ENCODE measurements at regions not wholly inside any gene's neighbourhood (a gene's known extent, or its start where the extent isn't known, plus 50 kb on each side); places are given as distances from the start of the nearest gene placed in this dataset.

DNA sequence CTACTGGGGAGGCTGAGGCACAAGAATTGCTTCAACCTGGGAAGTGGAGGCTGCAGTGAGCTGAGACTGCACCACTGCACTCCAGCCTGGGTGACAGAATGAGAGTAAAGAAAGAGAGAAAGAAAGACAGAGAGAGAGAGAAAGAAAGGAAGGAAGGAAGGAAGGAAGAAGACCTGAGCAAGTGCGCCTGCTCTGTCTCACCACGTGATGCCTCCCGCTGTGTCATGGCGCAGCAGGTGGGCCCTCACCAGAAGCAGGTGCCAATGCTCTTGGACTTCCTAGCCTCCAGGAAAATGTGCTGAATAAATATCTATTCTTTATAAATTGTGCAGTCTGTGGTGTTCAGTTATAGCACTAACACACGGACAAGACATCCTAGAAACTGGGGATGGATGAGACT is 270.0 kb downstream of the CYP26B1 start:
- no peak for TF ChIP-seq EZH2 (IDR thresholded peaks at IDR 0.05; ENCODE audit: insufficient read depth, poor library complexity, severe bottlenecking)
- TF ChIP-seq EZH2phosphoT487 (IDR thresholded peaks at IDR 0.05; ENCODE audit: insufficient read depth, low read depth): no peak

All from GM23248 (cell line).